ENCODE measurements at regions not wholly inside any gene's neighbourhood (a gene's known extent, or its start where the extent isn't known, plus 50 kb on each side); places are given as distances from the start of the nearest gene placed in this dataset.
A peak's percentile ranks its signal among the peaks of the same experiment; 100 is the strongest.

DNA sequence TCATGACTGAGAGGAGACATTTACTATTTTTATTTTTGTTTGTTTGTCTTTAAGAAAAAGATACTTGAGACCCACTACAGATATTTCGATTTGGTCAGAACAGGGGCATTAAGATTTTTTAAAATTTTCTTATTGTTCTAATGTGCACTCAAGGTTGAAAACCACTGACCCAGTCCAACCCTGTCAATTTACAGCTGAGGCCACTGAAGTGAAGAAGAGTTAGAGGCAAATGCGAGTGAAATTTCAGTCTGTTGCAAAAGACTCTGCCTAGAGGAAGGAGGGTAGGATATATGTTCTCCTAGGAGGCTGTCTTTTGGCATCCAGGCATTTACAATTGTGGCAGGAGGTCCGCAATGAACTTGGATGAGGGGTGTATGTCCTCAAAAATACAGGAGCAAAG is 396.3 kb downstream of the RPS24 start:
- no peak overlapping the region for H3K27ac Mint-ChIP-seq (ENCODE audit: unreplicated experiment)
- H3K4me1 Mint-ChIP-seq (ENCODE audit: low read depth): peaks cover 4% of the 10 kb centered on the region
- H3K36me3 Mint-ChIP-seq (ENCODE audit: low read depth): peaks cover 4% of the 10 kb centered on the region
- H3K27me3 Mint-ChIP-seq (ENCODE audit: low read depth): peaks cover 21% of the 10 kb centered on the region
- TF ChIP-seq, protein P1, sequence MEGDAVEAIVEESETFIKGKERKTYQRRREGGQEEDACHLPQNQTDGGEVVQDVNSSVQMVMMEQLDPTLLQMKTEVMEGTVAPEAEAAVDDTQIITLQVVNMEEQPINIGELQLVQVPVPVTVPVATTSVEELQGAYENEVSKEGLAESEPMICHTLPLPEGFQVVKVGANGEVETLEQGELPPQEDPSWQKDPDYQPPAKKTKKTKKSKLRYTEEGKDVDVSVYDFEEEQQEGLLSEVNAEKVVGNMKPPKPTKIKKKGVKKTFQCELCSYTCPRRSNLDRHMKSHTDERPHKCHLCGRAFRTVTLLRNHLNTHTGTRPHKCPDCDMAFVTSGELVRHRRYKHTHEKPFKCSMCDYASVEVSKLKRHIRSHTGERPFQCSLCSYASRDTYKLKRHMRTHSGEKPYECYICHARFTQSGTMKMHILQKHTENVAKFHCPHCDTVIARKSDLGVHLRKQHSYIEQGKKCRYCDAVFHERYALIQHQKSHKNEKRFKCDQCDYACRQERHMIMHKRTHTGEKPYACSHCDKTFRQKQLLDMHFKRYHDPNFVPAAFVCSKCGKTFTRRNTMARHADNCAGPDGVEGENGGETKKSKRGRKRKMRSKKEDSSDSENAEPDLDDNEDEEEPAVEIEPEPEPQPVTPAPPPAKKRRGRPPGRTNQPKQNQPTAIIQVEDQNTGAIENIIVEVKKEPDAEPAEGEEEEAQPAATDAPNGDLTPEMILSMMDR (IDR thresholded peaks at IDR 0.05): no peak
- H3K9me3 Mint-ChIP-seq (ENCODE audit: low read depth): peaks cover 10% of the 10 kb centered on the region
- no peak for DNase-seq (ENCODE audit: low spot score)
- no peak overlapping the region for H3K4me3 Mint-ChIP-seq (ENCODE audit: unreplicated experiment)

- H3K36me3 Mint-ChIP-seq (ENCODE audit: low read depth): peaks cover 2% of the 10 kb centered on the region
- H3K27ac Mint-ChIP-seq (ENCODE audit: unreplicated experiment): no peak overlapping the region
- H3K27me3 Mint-ChIP-seq (ENCODE audit: low read depth): peaks cover 32% of the 10 kb centered on the region
- H3K9me3 Mint-ChIP-seq (ENCODE audit: low read depth): no peaks in the 10 kb centered on the region
- H3K4me1 Mint-ChIP-seq (ENCODE audit: low read depth): peaks cover 4% of the 10 kb centered on the region
- no peak overlapping the region for H3K4me3 Mint-ChIP-seq (ENCODE audit: unreplicated experiment)
- DNase-seq (ENCODE audit: low spot score): no peak
- TF ChIP-seq, protein P1 (IDR thresholded peaks at IDR 0.05): peak; percentile 57
Measured at GRCh38 chr10:78432583-78432982, 398.9 kb downstream of the RPS24 start.

DNA sequence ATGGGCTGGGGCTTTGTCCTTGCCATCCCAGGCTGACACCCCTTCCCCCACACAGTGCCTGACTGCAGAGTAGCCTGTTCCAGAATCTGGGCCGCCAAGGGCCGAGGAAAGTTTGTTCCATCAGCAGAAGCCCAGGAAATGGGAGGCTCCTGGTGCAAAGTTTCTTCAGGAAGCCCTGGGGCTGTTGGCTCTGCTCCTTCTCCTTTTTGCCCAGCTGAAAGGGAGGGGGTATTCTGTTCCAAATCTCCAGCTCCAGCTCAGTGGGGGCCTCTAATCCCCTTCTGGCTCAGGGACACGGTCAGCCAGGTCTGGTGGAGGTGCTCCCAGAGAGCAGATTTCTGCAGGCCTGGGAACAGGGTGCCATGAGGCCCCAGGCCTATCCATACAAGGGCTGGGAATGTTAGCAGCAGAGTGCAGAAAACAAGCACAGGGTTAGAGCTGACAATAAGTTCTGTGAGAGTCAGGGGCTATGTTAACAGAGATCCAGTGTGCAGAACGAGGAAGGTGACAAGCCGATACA is 399.5 kb downstream of the RPS24 start:
- Mint-ChIP-seq H3K27me3 (ENCODE audit: low read depth) (peaks cover 29% of the 10 kb centered on the region), H3K4me3 (ENCODE audit: unreplicated experiment) (no peak overlapping the region), H3K4me1 (ENCODE audit: low read depth) (peaks cover 4% of the 10 kb centered on the region), H3K9me3 (ENCODE audit: low read depth) (no peaks in the 10 kb centered on the region), H3K36me3 (ENCODE audit: low read depth) (peaks cover 2% of the 10 kb centered on the region), H3K27ac (ENCODE audit: unreplicated experiment) (no peak overlapping the region)
- no peak for DNase-seq (ENCODE audit: low spot score)
- TF ChIP-seq, protein P1 (IDR thresholded peaks at IDR 0.05): no peak

DNA sequence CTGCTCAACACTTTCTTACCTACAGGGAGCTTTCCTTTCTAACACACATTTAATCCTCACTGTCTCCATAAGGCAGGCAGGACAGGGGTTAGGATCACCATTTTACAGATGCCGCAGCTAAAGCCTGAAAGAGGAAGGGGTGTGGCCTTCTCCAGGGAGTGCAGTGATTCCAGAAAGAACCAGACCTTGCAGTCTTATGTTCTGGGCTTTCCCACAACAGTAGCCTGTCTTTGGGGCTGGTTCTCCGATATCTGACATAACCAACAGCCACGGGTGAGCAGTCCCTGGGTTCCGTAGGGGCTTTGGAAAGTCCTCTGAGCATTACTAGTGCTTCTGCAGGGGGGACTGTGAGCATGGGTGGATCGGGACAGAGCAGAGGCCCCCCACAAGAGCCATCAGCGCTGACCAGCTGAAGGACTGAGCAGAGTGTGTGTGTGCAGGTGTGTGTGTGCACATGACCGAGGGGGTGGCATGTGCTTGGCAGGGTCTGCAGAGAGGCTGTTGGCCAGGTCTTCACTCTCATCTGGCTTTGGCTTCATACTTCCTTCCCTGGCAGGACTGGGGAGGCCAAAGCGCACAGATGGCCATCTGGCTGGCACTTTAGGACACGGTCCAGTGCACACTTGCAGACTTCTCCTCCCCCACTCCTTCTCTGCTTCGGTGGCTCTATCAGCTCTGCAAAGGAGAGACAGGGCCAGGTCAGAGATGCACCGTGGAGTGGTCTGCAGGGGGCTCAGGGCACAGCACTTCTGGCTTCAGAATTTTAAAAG is 400.3 kb downstream of the RPS24 start:
- TF ChIP-seq, protein P1 (IDR thresholded peaks at IDR 0.05): no peak
- H3K4me1 Mint-ChIP-seq (ENCODE audit: low read depth): peaks cover 4% of the 10 kb centered on the region
- H3K27me3 Mint-ChIP-seq (ENCODE audit: low read depth): peaks cover 25% of the 10 kb centered on the region
- H3K9me3 Mint-ChIP-seq (ENCODE audit: low read depth): no peaks in the 10 kb centered on the region
- DNase-seq (ENCODE audit: low spot score): no peak
- no peak overlapping the region for H3K27ac Mint-ChIP-seq (ENCODE audit: unreplicated experiment)
- H3K4me3 Mint-ChIP-seq (ENCODE audit: unreplicated experiment): no peak overlapping the region
- peaks cover 2% of the 10 kb centered on the region for H3K36me3 Mint-ChIP-seq (ENCODE audit: low read depth)

GRCh38 chr10:78434886-78435285 is 401.2 kb downstream of the RPS24 start:
- Mint-ChIP-seq H3K27me3 (ENCODE audit: low read depth) (peaks cover 18% of the 10 kb centered on the region), H3K4me1 (ENCODE audit: low read depth) (peaks cover 4% of the 10 kb centered on the region), H3K27ac (ENCODE audit: unreplicated experiment) (no peak overlapping the region)

More at GRCh38 chr10:78434886-78435285, 401.2 kb downstream of the RPS24 start:
- DNase-seq (ENCODE audit: low spot score): no peak
- no peak overlapping the region for H3K4me3 Mint-ChIP-seq (ENCODE audit: unreplicated experiment)
- no peaks in the 10 kb centered on the region for H3K36me3 Mint-ChIP-seq (ENCODE audit: low read depth)
- no peaks in the 10 kb centered on the region for H3K9me3 Mint-ChIP-seq (ENCODE audit: low read depth)
- TF ChIP-seq, protein P1 (IDR thresholded peaks at IDR 0.05): no peak
